ENCODE measurements at regions not wholly inside any gene's neighbourhood (a gene's known extent, or its start where the extent isn't known, plus 50 kb on each side); places are given as distances from the start of the nearest gene placed in this dataset.
A peak's percentile ranks its signal among the peaks of the same experiment; 100 is the strongest.

GRCh38 chr7:80359029-80359428, 152.8 kb downstream of the GNAT3 start:
- no peaks in the 10 kb centered on the region for H3K27me3 ChIP-seq (ENCODE audit: control insufficient read depth in 3 of 3, insufficient read depth in 3 of 3, low read length in 2 of 3)
- no peak overlapping the region for H3K9ac ChIP-seq (ENCODE audit: insufficient read depth in 1 of 2, low read length in 2 of 2)
- H3K27ac ChIP-seq (ENCODE audit: low read depth in 1 of 2, low read length in 1 of 2), result no peak overlapping the region
- TF ChIP-seq, protein P1, sequence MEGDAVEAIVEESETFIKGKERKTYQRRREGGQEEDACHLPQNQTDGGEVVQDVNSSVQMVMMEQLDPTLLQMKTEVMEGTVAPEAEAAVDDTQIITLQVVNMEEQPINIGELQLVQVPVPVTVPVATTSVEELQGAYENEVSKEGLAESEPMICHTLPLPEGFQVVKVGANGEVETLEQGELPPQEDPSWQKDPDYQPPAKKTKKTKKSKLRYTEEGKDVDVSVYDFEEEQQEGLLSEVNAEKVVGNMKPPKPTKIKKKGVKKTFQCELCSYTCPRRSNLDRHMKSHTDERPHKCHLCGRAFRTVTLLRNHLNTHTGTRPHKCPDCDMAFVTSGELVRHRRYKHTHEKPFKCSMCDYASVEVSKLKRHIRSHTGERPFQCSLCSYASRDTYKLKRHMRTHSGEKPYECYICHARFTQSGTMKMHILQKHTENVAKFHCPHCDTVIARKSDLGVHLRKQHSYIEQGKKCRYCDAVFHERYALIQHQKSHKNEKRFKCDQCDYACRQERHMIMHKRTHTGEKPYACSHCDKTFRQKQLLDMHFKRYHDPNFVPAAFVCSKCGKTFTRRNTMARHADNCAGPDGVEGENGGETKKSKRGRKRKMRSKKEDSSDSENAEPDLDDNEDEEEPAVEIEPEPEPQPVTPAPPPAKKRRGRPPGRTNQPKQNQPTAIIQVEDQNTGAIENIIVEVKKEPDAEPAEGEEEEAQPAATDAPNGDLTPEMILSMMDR (IDR thresholded peaks at IDR 0.05; ENCODE audit: control extremely low read depth, extremely low read depth), result no peak
- H3K4me1 ChIP-seq (ENCODE audit: control insufficient read depth in 5 of 5, insufficient read depth in 5 of 5, low read length in 5 of 5), result no peaks in the 10 kb centered on the region
- 88 to 92% methylated on average over 3 of the region's 3 CpGs for WGBS, 2 donors
- ATAC-seq (ENCODE audit: insufficient read depth, low FRiP score), result no peak
- no peak overlapping the region for H3K4me3 ChIP-seq
- H3K36me3 ChIP-seq (ENCODE audit: control insufficient read depth in 4 of 4, insufficient read depth in 4 of 4, low read length in 4 of 4), result no peaks in the 10 kb centered on the region
- H3K9me3 ChIP-seq (ENCODE audit: control insufficient read depth in 4 of 4, insufficient read depth in 3 of 4, low read length in 3 of 4), result no peaks in the 10 kb centered on the region
- DNase-seq, result no peak

DNA sequence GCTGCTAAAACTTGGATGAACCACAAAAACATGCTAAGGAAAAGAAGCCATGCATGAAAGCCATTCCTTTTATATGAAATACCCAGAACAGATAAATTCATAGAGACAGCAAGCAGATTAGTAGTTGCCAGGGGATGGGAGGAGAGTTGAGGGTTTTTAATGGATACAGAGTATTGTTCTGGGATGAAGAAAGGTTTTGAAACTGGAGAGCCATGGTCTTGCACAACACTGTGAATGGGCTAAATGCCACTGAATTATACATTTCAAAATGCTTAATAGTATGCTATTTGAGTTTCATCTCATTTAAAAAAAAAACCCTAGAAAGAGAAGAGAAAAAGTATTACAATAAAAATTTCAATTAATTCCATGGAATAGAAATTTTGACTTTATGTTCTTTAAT, 154.3 kb downstream of the GNAT3 start:
- no peak overlapping the region for H3K9ac ChIP-seq (ENCODE audit: insufficient read depth in 1 of 2, low read length in 2 of 2)

GRCh38 chr7:80350430-80350829, 161.4 kb downstream of the GNAT3 start:
- TF ChIP-seq, protein P1 (IDR thresholded peaks at IDR 0.05; ENCODE audit: control extremely low read depth, extremely low read depth), result no peak
- H3K27me3 ChIP-seq (ENCODE audit: control insufficient read depth in 3 of 3, insufficient read depth in 3 of 3, low read length in 2 of 3), result no peaks in the 10 kb centered on the region
- H3K27ac ChIP-seq (ENCODE audit: low read depth in 1 of 2, low read length in 1 of 2), result no peak overlapping the region
- no peak overlapping the region for H3K4me3 ChIP-seq
- H3K9ac ChIP-seq (ENCODE audit: insufficient read depth in 1 of 2, low read length in 2 of 2), result no peak overlapping the region
- ATAC-seq (ENCODE audit: insufficient read depth, low FRiP score) (no peak), DNase-seq (no peak)
- H3K4me1 ChIP-seq (ENCODE audit: control insufficient read depth in 5 of 5, insufficient read depth in 5 of 5, low read length in 5 of 5), result peaks cover 0 to 8% (median 0%) of the 10 kb centered on the region in 5 donors
- no peaks in the 10 kb centered on the region for H3K9me3 ChIP-seq (ENCODE audit: control insufficient read depth in 4 of 4, insufficient read depth in 3 of 4, low read length in 3 of 4)
- H3K36me3 ChIP-seq (ENCODE audit: control insufficient read depth in 4 of 4, insufficient read depth in 4 of 4, low read length in 4 of 4), result no peaks in the 10 kb centered on the region
- 3 to 47% methylated on average over 1 of the region's 1 CpG for WGBS, 2 donors

More for the DNA sequence above, 154.3 kb downstream of the GNAT3 start:
- Histone ChIP-seq H3K36me3 (ENCODE audit: control insufficient read depth in 4 of 4, insufficient read depth in 4 of 4, low read length in 4 of 4) (no peaks in the 10 kb centered on the region), H3K27ac (ENCODE audit: low read depth in 1 of 2, low read length in 1 of 2) (no peak overlapping the region), H3K4me1 (ENCODE audit: control insufficient read depth in 5 of 5, insufficient read depth in 5 of 5, low read length in 5 of 5) (no peaks in the 10 kb centered on the region), H3K4me3 (no peak overlapping the region), H3K9me3 (ENCODE audit: control insufficient read depth in 4 of 4, insufficient read depth in 3 of 4, low read length in 3 of 4) (no peaks in the 10 kb centered on the region), H3K27me3 (ENCODE audit: control insufficient read depth in 3 of 3, insufficient read depth in 3 of 3, low read length in 2 of 3) (no peaks in the 10 kb centered on the region)
- DNase-seq (peak in 1 of 3 donors; percentile 47), ATAC-seq (ENCODE audit: insufficient read depth, low FRiP score) (no peak)
- TF ChIP-seq, protein P1 (IDR thresholded peaks at IDR 0.05; ENCODE audit: control extremely low read depth, extremely low read depth), result no peak

- Histone ChIP-seq H3K4me3 (no peak overlapping the region), H3K9ac (ENCODE audit: insufficient read depth in 1 of 2, low read length in 2 of 2) (no peak overlapping the region), H3K4me1 (ENCODE audit: control insufficient read depth in 5 of 5, insufficient read depth in 5 of 5, low read length in 5 of 5) (peaks cover 0 to 8% (median 0%) of the 10 kb centered on the region in 5 donors), H3K27ac (ENCODE audit: low read depth in 1 of 2, low read length in 1 of 2) (no peak overlapping the region), H3K36me3 (ENCODE audit: control insufficient read depth in 4 of 4, insufficient read depth in 4 of 4, low read length in 4 of 4) (no peaks in the 10 kb centered on the region), H3K9me3 (ENCODE audit: control insufficient read depth in 4 of 4, insufficient read depth in 3 of 4, low read length in 3 of 4) (no peaks in the 10 kb centered on the region), H3K27me3 (ENCODE audit: control insufficient read depth in 3 of 3, insufficient read depth in 3 of 3, low read length in 2 of 3) (no peaks in the 10 kb centered on the region)
- DNase-seq (no peak), ATAC-seq (ENCODE audit: insufficient read depth, low FRiP score) (no peak)
- TF ChIP-seq, protein P1 (IDR thresholded peaks at IDR 0.05; ENCODE audit: control extremely low read depth, extremely low read depth), result no peak
- WGBS, 2 donors, result 81 to 87% methylated on average over 2 of the region's 2 CpGs
Observed at GRCh38 chr7:80348223-80348622, 163.6 kb downstream of the GNAT3 start.
